ENCODE measurements at regions not wholly inside any gene's neighbourhood (a gene's known extent, or its start where the extent isn't known, plus 50 kb on each side); places are given as distances from the start of the nearest gene placed in this dataset.
A peak's percentile ranks its signal among the peaks of the same experiment; 100 is the strongest.

DNA sequence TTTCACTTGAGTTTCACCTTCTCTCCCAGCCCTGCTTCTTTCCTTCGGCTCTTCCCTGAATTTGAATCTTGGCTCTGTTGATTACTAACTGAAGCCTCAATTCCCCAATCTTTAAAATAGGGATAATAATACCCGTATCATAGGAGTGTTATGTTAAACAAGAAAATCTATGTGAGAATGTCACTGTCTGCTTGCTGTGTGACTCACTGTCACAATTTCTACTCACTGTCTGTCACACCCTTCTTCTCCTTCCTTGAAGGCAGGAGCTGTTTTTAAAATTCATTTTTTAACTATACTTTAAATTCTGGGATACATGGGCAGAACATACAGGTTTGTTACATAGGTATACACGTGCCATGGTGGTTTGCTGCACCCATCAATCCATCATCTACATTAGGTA, 141.6 kb upstream of the CXCR4 start:
- no peak for DNase-seq

DNA sequence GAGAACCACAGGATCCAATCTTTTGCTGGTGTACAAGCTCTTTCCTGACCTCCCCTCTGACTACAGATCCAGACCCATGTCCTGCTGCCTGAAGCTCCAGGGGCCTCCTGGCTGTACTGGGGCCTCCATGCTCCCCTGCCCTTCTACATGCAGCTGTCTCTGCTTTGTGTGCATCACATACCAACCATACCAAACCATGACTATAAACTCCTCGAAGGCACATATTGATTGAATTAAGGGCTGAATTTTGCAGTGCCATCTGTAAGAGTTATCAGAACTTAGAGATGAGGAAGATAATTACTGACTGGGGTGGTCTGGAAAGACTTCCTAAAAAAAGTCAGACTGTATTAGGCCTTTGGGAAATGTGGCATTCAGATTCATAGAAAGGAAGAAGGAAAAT, 139.9 kb upstream of the CXCR4 start:
- no peak for DNase-seq

- DNase-seq: no peak
These were observed 137.9 kb upstream of the CXCR4 start for GRCh38 chr2:136255648-136256461.

DNA sequence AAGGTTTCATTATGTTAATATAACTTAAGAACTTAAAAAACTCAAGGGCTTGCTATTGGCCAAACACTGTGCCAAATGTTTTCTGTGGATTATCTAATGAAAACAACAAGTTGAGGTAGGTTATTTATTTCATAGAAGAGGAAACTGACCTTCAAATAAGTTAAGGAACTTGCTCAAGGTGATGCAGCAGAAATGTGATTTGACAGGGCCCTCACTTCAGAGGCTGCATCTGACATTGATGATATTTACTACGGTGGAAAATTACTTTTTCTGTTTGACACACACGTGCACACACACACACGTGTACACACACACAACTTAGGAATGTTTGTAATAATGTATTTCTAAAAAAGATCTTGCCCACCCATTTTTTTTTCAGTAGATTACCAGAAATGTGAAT, 137.2 kb upstream of the CXCR4 start:
- no peak for DNase-seq

- no peak for DNase-seq
These were observed 136.7 kb upstream of the CXCR4 start for GRCh38 chr2:136254681-136255080.

DNA sequence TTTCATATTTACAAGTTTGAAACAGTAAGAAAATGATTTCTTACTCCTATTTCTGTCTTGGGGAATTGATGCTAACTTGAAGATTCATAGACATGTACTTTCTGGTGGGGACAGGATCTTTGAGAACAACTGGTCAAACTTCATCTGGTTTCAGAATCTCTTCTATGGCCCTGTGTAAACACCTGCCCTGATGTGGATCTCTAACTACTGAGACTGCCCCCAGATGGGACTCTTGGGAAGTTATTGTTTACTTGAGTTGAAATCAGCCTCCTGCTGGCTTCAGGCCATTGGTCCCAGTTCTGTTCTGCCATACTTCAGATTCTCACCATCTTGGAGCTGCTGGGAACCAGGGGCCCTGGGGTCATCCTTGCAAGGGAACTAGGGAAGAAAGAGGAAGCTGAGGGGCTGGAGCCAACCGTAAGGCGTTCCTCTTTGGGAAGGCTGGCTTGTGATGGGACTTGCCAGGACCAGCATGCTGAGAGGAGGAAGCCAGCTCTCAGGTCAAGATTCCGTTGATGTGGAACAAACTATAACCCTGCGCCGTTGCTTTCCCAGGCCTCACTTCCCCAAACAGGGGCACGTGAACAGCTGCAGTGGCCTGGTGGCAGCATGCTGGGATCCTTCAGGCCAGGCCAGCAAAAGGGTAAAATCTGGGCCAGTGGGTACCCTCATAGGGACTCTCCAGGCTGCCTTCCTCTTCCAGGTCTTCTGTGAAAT, 135.5 kb upstream of the CXCR4 start:
- DNase-seq: no peak

- DNase-seq: no peak
These were observed 134.1 kb upstream of the CXCR4 start for GRCh38 chr2:136251885-136252585.

DNA sequence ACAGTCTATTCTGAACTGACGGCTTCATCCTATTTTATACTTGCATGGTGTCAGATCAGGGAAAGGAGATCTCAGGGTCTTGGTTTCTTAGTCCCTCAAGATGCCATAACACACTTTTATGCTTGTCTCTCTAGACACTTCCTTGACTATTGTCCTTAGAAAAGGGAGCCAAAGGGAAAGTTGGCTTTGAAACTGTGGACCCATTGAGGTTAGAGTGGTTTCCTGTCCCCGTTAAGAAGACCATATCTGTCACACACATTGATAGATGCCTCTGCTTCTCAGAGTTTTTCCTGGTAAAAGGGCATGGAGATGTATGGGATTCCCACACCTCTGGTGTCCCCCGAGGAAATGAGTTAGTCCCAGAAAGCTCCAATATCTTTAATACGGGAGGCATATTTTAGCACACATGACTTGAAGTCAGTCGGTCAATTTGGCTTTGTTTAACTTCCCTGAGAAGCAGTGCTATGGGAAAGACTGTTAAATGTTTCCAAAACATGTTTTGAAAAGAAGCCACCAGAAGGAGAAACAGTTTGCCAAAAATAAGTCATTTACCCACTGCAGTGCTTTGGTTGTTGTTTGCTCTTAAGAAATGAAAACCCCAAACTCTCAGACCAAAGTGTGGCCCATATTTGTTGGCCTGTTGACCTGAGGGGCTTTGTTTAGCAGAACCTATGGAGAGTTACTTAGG, 133.4 kb upstream of the CXCR4 start:
- no peak for DNase-seq

DNA sequence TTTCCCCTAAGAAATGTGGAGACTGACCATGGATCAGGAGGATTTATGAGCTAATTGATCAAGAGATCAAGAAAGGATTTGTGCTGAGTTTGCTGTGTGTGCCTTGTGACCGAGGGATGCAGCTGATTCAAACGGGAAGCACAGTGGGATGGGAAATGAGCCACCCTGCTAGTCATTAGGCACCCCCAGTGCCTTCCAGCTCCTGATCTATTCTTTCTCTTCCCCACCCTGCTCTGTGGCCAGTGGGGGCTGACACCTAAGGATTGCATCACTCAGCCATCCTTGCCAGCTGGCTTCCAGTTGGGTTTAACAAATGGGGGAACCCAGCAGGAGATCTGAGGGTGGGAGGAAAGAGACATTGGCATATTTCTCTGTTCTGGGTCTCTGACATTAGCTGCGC, 132.2 kb upstream of the CXCR4 start:
- DNase-seq: no peak

- DNase-seq: no peak
These were observed 131.0 kb upstream of the CXCR4 start for GRCh38 chr2:136248907-136249306.

DNA sequence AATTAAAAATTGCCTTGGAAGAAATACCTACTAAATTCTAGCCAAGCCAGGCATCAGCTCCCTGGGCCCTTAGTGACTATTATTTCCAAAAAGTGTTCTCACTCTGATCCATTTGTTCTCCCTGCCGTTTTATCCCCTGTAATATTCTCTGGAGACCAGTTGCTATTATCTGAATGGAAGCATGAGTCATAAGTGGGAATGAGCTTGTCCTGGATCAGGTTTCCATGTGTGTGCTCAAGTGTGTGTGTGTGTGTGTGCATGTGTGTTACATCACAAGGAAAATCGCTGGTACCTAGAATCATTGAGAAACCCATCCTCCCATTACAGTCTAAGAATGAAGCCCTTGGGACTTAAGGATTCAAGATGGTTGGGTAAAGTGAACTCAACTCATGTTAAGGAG, 130.3 kb upstream of the CXCR4 start:
- no peak for DNase-seq

- peak; percentile 33 for DNase-seq
These were observed 129.4 kb upstream of the CXCR4 start for GRCh38 chr2:136247204-136247950.

GRCh38 chr2:136246086-136246669, 128.2 kb upstream of the CXCR4 start:
- no peak for DNase-seq

DNA sequence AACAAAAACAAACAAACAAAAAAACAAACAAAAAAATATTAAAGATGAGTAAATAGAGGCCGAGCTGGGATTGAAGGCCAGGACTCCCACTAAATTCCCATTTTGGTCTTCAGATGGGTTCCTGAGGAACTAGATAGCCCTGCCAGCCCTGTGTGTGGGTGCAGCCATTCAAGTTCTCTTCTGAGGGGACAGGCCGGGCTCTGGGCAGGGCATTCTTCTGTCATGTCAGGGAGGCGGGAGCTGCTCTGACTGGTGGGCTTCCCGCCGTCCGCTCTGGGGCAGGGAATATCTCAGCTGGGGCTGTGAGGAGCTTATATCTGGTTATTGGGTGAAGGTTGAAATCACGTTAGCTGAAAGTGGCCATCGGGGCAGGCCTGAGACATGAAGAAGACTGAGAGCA, 127.3 kb upstream of the CXCR4 start:
- no peak for DNase-seq

DNA sequence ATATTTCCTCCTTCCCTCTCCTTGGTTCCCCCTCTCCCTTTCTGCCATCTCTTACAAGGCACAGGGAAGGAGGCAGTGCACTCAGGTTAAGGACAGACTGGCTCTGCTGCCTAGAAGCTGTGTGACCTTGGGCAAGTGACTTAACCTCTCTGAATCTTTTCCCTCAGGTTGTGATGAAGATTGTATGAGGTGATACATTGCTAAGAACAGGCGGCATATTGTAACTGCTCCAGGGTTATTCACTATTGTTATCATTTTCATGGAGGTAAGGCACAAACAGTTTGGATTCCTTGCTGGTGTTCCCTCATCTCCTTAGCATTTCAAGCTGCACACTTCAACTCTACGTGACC, 126.6 kb upstream of the CXCR4 start:
- DNase-seq: no peak

- no peak for DNase-seq
These were observed 125.9 kb upstream of the CXCR4 start for GRCh38 chr2:136243638-136244535.

DNA sequence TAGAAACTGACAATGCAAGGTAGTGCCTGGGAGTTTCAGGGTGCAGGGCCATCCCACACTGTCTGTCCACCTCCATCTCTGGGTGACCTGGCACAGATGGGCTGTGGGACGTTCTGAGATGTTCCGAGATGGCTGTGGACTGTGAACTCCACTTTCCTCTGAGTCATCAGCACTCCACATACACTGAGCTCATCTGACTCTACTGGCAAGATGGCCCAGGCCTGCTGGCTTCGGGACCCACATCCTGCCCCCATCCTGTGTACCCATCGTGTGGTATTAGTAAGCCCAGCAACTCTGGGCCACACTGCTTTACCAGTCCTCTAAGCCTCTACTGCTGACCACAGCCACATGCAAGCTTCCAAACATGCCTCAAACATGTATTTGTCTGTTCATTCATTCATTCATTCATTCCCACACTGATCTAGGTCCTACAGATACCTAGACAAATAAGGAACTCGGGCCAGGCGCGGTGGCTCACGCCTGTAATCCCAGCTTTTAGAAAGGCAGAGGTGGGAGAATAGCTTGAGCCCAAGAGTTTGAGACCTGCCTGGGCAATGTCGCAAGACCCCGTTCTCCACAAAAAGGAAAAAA, 124.8 kb upstream of the CXCR4 start:
- no peak for DNase-seq

- DNase-seq: no peak
These were observed 124.2 kb upstream of the CXCR4 start for GRCh38 chr2:136242100-136242499.

DNA sequence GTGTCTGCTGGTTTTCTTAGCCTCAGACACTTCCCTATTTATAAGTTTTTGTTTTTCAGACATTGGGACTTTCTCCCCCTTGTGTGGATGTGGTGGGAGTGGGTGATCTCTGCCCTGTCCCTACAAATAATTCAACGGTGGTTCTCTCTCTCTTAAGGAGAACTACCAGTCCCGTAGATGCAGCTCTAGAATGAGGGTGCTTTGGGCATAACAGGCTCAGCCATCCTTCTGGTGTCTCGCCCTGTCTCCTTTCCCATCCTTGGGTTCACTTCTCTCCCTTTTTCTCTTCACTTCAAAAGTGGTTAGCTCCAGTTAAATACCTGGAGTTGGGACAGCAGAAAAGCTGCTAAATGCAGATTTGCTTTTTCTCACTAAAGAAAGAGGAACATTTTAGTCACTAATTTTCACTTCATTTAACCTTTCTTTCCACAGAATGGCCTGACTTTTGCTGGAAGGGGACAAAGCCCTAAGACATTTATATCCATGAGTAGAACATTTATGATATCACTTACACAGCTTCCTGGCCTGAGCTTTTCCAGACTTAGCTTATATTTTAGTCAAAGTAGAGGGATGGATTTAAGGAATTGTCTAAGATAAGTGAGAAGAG, 121.2 kb upstream of the CXCR4 start:
- no peak for DNase-seq
